ENCODE measurements at regions not wholly inside any gene's neighbourhood (a gene's known extent, or its start where the extent isn't known, plus 50 kb on each side); places are given as distances from the start of the nearest gene placed in this dataset.

- H3K4me3 Mint-ChIP-seq (ENCODE audit: unreplicated experiment), result no peak overlapping the region
- H3K27me3 Mint-ChIP-seq (ENCODE audit: unreplicated experiment), result peaks cover 3% of the 10 kb centered on the region
- DNase-seq (ENCODE audit: low spot score), result no peak
- H3K36me3 Mint-ChIP-seq (ENCODE audit: low read depth, unreplicated experiment), result no peaks in the 10 kb centered on the region
- H3K27ac Mint-ChIP-seq (ENCODE audit: unreplicated experiment), result no peak overlapping the region
- no peak for TF ChIP-seq CTCF (IDR thresholded peaks at IDR 0.05; ENCODE audit: unreplicated experiment)
- no peaks in the 10 kb centered on the region for H3K4me1 Mint-ChIP-seq (ENCODE audit: unreplicated experiment)
- H3K9me3 Mint-ChIP-seq (ENCODE audit: unreplicated experiment), result no peaks in the 10 kb centered on the region
Observed at GRCh38 chr6:165894171-165894825, 231.3 kb upstream of the PDE10A start.

GRCh38 chr6:165893431-165893830 lies 230.4 kb upstream of the PDE10A start:
- no peak overlapping the region for H3K4me3 Mint-ChIP-seq (ENCODE audit: unreplicated experiment)
- no peaks in the 10 kb centered on the region for H3K4me1 Mint-ChIP-seq (ENCODE audit: unreplicated experiment)
- no peaks in the 10 kb centered on the region for H3K9me3 Mint-ChIP-seq (ENCODE audit: unreplicated experiment)
- H3K27me3 Mint-ChIP-seq (ENCODE audit: unreplicated experiment), result peaks cover 3% of the 10 kb centered on the region
- no peak for DNase-seq (ENCODE audit: low spot score)
- H3K27ac Mint-ChIP-seq (ENCODE audit: unreplicated experiment), result no peak overlapping the region
- TF ChIP-seq CTCF (IDR thresholded peaks at IDR 0.05; ENCODE audit: unreplicated experiment), result no peak
- H3K36me3 Mint-ChIP-seq (ENCODE audit: low read depth, unreplicated experiment), result no peaks in the 10 kb centered on the region

GRCh38 chr6:165891320-165891719 lies 228.3 kb upstream of the PDE10A start:
- Mint-ChIP-seq H3K27ac (ENCODE audit: unreplicated experiment) (no peak overlapping the region), H3K4me1 (ENCODE audit: unreplicated experiment) (no peaks in the 10 kb centered on the region), H3K36me3 (ENCODE audit: low read depth, unreplicated experiment) (no peaks in the 10 kb centered on the region), H3K27me3 (ENCODE audit: unreplicated experiment) (peaks cover 2% of the 10 kb centered on the region), H3K9me3 (ENCODE audit: unreplicated experiment) (peaks cover 10% of the 10 kb centered on the region), H3K4me3 (ENCODE audit: unreplicated experiment) (no peak overlapping the region)
- DNase-seq (ENCODE audit: low spot score), result no peak
- no peak for TF ChIP-seq CTCF (IDR thresholded peaks at IDR 0.05; ENCODE audit: unreplicated experiment)

GRCh38 chr6:165890404-165890735 lies 227.3 kb upstream of the PDE10A start:
- TF ChIP-seq CTCF (IDR thresholded peaks at IDR 0.05; ENCODE audit: unreplicated experiment), result no peak
- Mint-ChIP-seq H3K27ac (ENCODE audit: unreplicated experiment) (no peak overlapping the region), H3K4me3 (ENCODE audit: unreplicated experiment) (no peak overlapping the region), H3K9me3 (ENCODE audit: unreplicated experiment) (peaks cover 10% of the 10 kb centered on the region), H3K4me1 (ENCODE audit: unreplicated experiment) (no peaks in the 10 kb centered on the region), H3K36me3 (ENCODE audit: low read depth, unreplicated experiment) (no peaks in the 10 kb centered on the region), H3K27me3 (ENCODE audit: unreplicated experiment) (peaks cover 2% of the 10 kb centered on the region)
- DNase-seq (ENCODE audit: low spot score), result no peak

GRCh38 chr6:165889636-165890403 lies 226.8 kb upstream of the PDE10A start:
- Mint-ChIP-seq H3K9me3 (ENCODE audit: unreplicated experiment) (peaks cover 10% of the 10 kb centered on the region), H3K27me3 (ENCODE audit: unreplicated experiment) (peaks cover 2% of the 10 kb centered on the region), H3K27ac (ENCODE audit: unreplicated experiment) (no peak overlapping the region), H3K4me3 (ENCODE audit: unreplicated experiment) (no peak overlapping the region), H3K4me1 (ENCODE audit: unreplicated experiment) (no peaks in the 10 kb centered on the region), H3K36me3 (ENCODE audit: low read depth, unreplicated experiment) (no peaks in the 10 kb centered on the region)
- DNase-seq (ENCODE audit: low spot score), result peak; percentile 62
- TF ChIP-seq CTCF (IDR thresholded peaks at IDR 0.05; ENCODE audit: unreplicated experiment), result peak; percentile 50

Measured in endothelial cell (in vitro differentiated cells).